H1 (cell line): ENCODE measurements at regions not wholly inside any gene's neighbourhood (a gene's known extent, or its start where the extent isn't known, plus 50 kb on each side); places are given as distances from the start of the nearest gene placed in this dataset. TPM values are rescaled to one million over a fixed set of nuclear protein-coding genes. Genes with fewer than 3 reads are reported as not detected.

Experiments
- small RNA-seq: library from polyadenylated mRNA; stranded (forward); fragments of <200 nt; extraction: miRNeasy Mini kit (QIAGEN cat#:217004); gene quantifications from one replicate; pipeline ENCODE3, GENCODE V24; 2013; ENCODE audit not compliant: insufficient read depth

Small RNA genes lying in the stretch of these regions (small RNA-seq; reads per million reads assigned to genes)
- gene AC012669.1, result not detected
